Lung (tissue), 11 donors: ENCODE measurements at regions not wholly inside any gene's neighbourhood (a gene's known extent, or its start where the extent isn't known, plus 50 kb on each side); places are given as distances from the start of the nearest gene placed in this dataset.

Experiments
- ATAC-seq: fragments of 200-7000 bp; cut with Tn5 transposase; one replicate; pipeline ENCODE4 v1.9.1; 2020; ENCODE audit warnings: moderate number of reproducible peaks; ENCODE audit not compliant: insufficient read depth, low FRiP score
- DNase-seq, 3 donors: peaks; one replicate each; pipeline ENCODE4 v3.0.0-alpha.2; 2013 to 2017
- H3K27ac ChIP-seq, 2 donors: one replicate each; pipeline ENCODE4 v1.5.1; 2013; ENCODE audit warnings: mild to moderate bottlenecking in 2 of 2, moderate library complexity in 2 of 2, control low read depth in 1 of 2, inconsistent platforms in 1 of 2, low read depth in 1 of 2, low read length in 1 of 2
- H3K27me3 ChIP-seq, 3 donors: one replicate each; pipeline ENCODE4 v1.5.1; 2013; ENCODE audit warnings: low read length in 2 of 3; ENCODE audit not compliant: control insufficient read depth in 3 of 3, insufficient read depth in 3 of 3
- H3K36me3 ChIP-seq, 4 donors: one replicate each; pipeline ENCODE4 v1.5.1; 2013; ENCODE audit warnings: low read length in 4 of 4, mild to moderate bottlenecking in 1 of 4, moderate library complexity in 1 of 4; ENCODE audit not compliant: control insufficient read depth in 4 of 4, insufficient read depth in 4 of 4
- H3K4me1 ChIP-seq, 5 donors: one replicate each; pipeline ENCODE4 v1.5.1; 2013; ENCODE audit warnings: low read length in 5 of 5, mild to moderate bottlenecking in 2 of 5, moderate library complexity in 1 of 5; ENCODE audit not compliant: control insufficient read depth in 5 of 5, insufficient read depth in 5 of 5
- H3K4me3 ChIP-seq: one replicate; pipeline ENCODE4 v1.5.1; 2013; ENCODE audit warnings: mild to moderate bottlenecking, control low read depth, moderate library complexity
- H3K9ac ChIP-seq, 2 donors: one replicate each; pipeline ENCODE4 v1.5.1; 2013; ENCODE audit warnings: low read length in 2 of 2, control low read depth in 1 of 2; ENCODE audit not compliant: insufficient read depth in 1 of 2
- H3K9me3 ChIP-seq, 4 donors: one replicate each; pipeline ENCODE4 v1.5.1; 2013; ENCODE audit warnings: low read length in 3 of 4, mild to moderate bottlenecking in 1 of 4, moderate library complexity in 1 of 4; ENCODE audit not compliant: control insufficient read depth in 4 of 4, insufficient read depth in 3 of 4
- CTCF ChIP-seq: IDR thresholded peaks from 2 replicates; pipeline ENCODE4 v1.5.1; 2012; ENCODE audit warnings: mild to moderate bottlenecking; ENCODE audit errors: control extremely low read depth, extremely low read depth
- WGBS, 2 donors: extraction: QIAGEN DNeasy Blood & Tissue Kit; methylation state at CpG; one replicate each; pipeline ENCODE4 v1.1.7; 2013; 5-methylcytosine and 5-hydroxymethylcytosine counted together
- donor health status: control.
- donor health status: control.
- donor health status: Bipolar disorder and iron deficiency.
- donor health status: healthy.
- donor health status: DM: yes; HTN: yes; CAD: no.

GRCh38 chr5:88489364-88489763 lies 220.7 kb upstream of the TMEM161B start:
- H3K27ac ChIP-seq = no peak overlapping the region
- no peak for TF ChIP-seq CTCF
- H3K9me3 ChIP-seq = no peaks in the 10 kb centered on the region
- no peak overlapping the region for H3K4me3 ChIP-seq
- H3K36me3 ChIP-seq = no peaks in the 10 kb centered on the region
- H3K9ac ChIP-seq = no peak overlapping the region
- WGBS, 2 donors = 48 to 61% methylated on average over 6 of the region's 6 CpGs
- DNase-seq (no peak), ATAC-seq (no peak)
- H3K4me1 ChIP-seq = no peaks in the 10 kb centered on the region
- no peaks in the 10 kb centered on the region for H3K27me3 ChIP-seq

GRCh38 chr5:88488561-88488960 lies 219.9 kb upstream of the TMEM161B start:
- H3K27me3 ChIP-seq = no peaks in the 10 kb centered on the region
- ATAC-seq (no peak), DNase-seq (no peak)
- H3K9ac ChIP-seq = no peak overlapping the region
- no peaks in the 10 kb centered on the region for H3K9me3 ChIP-seq
- no peak overlapping the region for H3K27ac ChIP-seq
- no peak overlapping the region for H3K4me3 ChIP-seq
- 68 to 76% methylated on average over 2 of the region's 2 CpGs for WGBS, 2 donors
- H3K4me1 ChIP-seq = no peaks in the 10 kb centered on the region
- H3K36me3 ChIP-seq = no peaks in the 10 kb centered on the region
- TF ChIP-seq CTCF = no peak

- H3K9ac ChIP-seq = no peak overlapping the region
- no peak for TF ChIP-seq CTCF
- no peak for ATAC-seq
- H3K4me3 ChIP-seq = no peak overlapping the region
- H3K4me1 ChIP-seq = no peaks in the 10 kb centered on the region
- no peaks in the 10 kb centered on the region for H3K9me3 ChIP-seq
- H3K27me3 ChIP-seq = no peaks in the 10 kb centered on the region
- 77 to 84% methylated on average over 2 of the region's 2 CpGs for WGBS, 2 donors
- no peak overlapping the region for H3K27ac ChIP-seq
- DNase-seq = no peak
- no peaks in the 10 kb centered on the region for H3K36me3 ChIP-seq
Measured at GRCh38 chr5:88488130-88488529, 219.5 kb upstream of the TMEM161B start.

- no peak for DNase-seq
- ATAC-seq = no peak
- no peak for TF ChIP-seq CTCF
Measured at GRCh38 chr5:88487066-88487465, 218.4 kb upstream of the TMEM161B start.

More at GRCh38 chr5:88487066-88487465, 218.4 kb upstream of the TMEM161B start:
- Histone ChIP-seq H3K4me3 (no peak overlapping the region), H3K27me3 (no peaks in the 10 kb centered on the region), H3K36me3 (no peaks in the 10 kb centered on the region), H3K9ac (no peak overlapping the region), H3K4me1 (no peaks in the 10 kb centered on the region), H3K27ac (no peak overlapping the region), H3K9me3 (no peaks in the 10 kb centered on the region)
- WGBS, 2 donors = 81 to 93% methylated on average over 4 of the region's 4 CpGs
